Endothelial cell of umbilical vein (primary cell): ENCODE measurements at regions not wholly inside any gene's neighbourhood (a gene's known extent, or its start where the extent isn't known, plus 50 kb on each side); places are given as distances from the start of the nearest gene placed in this dataset.

Experiments
- BruUV-seq: library from RNA; stranded (reverse); fragments of 400-500 nt; replicated peaks from 2 replicates; lab custom pipeline; 2021; lab: Mats Ljungman, UMichigan
- CTCF ChIA-PET: fragments of 300-600, 350-600 bp; sonication (Branson Sonifier 250); formaldehyde crosslinking; loops from one replicate; lab custom pipeline; 2021; ENCODE audit warnings: antibody characterized with exemption, inconsistent platforms; lab: Charles Lee
- POLR2A ChIA-PET: fragments of 300-600, 350-600 bp; sonication (Branson Sonifier 250); formaldehyde crosslinking; loops from one replicate; lab custom pipeline; 2021; ENCODE audit warnings: antibody characterized with exemption, inconsistent platforms; lab: Charles Lee
- DNase-seq: peaks from one replicate; pipeline ENCODE4 v3.0.0-alpha.2; 2011; ENCODE audit warnings: low read depth, low spot score
- FAIRE-seq: peaks from 2 replicates; lab custom pipeline; 2011; peaks lifted over from hg19 to GRCh38; lab: Jason Lieb, UNC
- H2AFZ ChIP-seq: 2 replicates; pipeline ENCODE4 v1.6.0; 2012; ENCODE audit warnings: low read depth, low read length, control low read depth, inconsistent platforms
- H3K27ac ChIP-seq: 2 replicates; pipeline ENCODE4 v1.5.1; 2011; ENCODE audit warnings: low read depth, mild to moderate bottlenecking, control low read depth, low read length, moderate library complexity; ENCODE audit not compliant: insufficient read depth
- H3K27me3 ChIP-seq, 2 experiments: 2 replicates each; pipeline versions ENCODE4 v1.6.0 to v1.6.1; 2011; ENCODE audit warnings: low read length in 2 of 2, mixed read lengths in 1 of 2; ENCODE audit not compliant: control insufficient read depth in 2 of 2, insufficient read depth in 2 of 2
- H3K36me3 ChIP-seq, 2 experiments: 2 replicates in 1 of 2; 3 replicates in 1 of 2; pipeline ENCODE4 v1.5.1; 2011; ENCODE audit warnings: low read length in 2 of 2, mild to moderate bottlenecking in 1 of 2, moderate library complexity in 1 of 2; ENCODE audit not compliant: control insufficient read depth in 2 of 2, insufficient read depth in 2 of 2; ENCODE audit errors: extremely low read depth in 1 of 2
- H3K4me1 ChIP-seq: 3 replicates; pipeline ENCODE4 v1.5.1; 2011; ENCODE audit warnings: mild to moderate bottlenecking, low read length; ENCODE audit not compliant: control insufficient read depth, insufficient read depth; ENCODE audit errors: extremely low read depth
- H3K4me2 ChIP-seq: 2 replicates; pipeline ENCODE4 v1.6.1; 2011; ENCODE audit warnings: low read length, control low read depth, mixed read lengths; ENCODE audit not compliant: insufficient read depth
- H3K4me3 ChIP-seq, 3 experiments: fragments of 200-600 bp in 1 of 3; sonication (generic), shearing (Covaris generic) in 1 of 3; replicated peaks in 1 of 3; 2 replicates each; pipeline ENCODE4 v1.5.1; 2011 to 2016; ENCODE audit warnings: control low read depth in 3 of 3, low read length in 3 of 3, mild to moderate bottlenecking in 2 of 3, inconsistent platforms in 1 of 3, low read depth in 1 of 3, moderate library complexity in 1 of 3; ENCODE audit not compliant: insufficient read depth in 1 of 3
- H3K79me2 ChIP-seq: 2 replicates; pipeline ENCODE4 v1.6.0; 2012; ENCODE audit warnings: low read length, inconsistent platforms; ENCODE audit not compliant: control insufficient read depth, insufficient read depth
- H3K9ac ChIP-seq: replicated peaks from 2 replicates; pipeline ENCODE3; 2011; ENCODE audit warnings: low read length, control low read depth; ENCODE audit not compliant: insufficient read depth; ENCODE audit errors: extremely low read depth
- H3K9me1 ChIP-seq: replicated peaks from 3 replicates; pipeline ENCODE4 v1.6.0; 2011; ENCODE audit warnings: mild to moderate bottlenecking, low read length; ENCODE audit not compliant: control insufficient read depth, insufficient read depth; ENCODE audit errors: extremely low read depth
- H3K9me3 ChIP-seq: replicated peaks from 2 replicates; pipeline ENCODE4 v1.5.1; 2012; ENCODE audit warnings: low read length, inconsistent platforms; ENCODE audit not compliant: control insufficient read depth, insufficient read depth
- H4K20me1 ChIP-seq: replicated peaks from 2 replicates; pipeline ENCODE3; 2011; ENCODE audit warnings: mild to moderate bottlenecking, low read length; ENCODE audit not compliant: control insufficient read depth, insufficient read depth; ENCODE audit errors: extremely low read depth
- CTCF ChIP-seq, 2 donors: IDR thresholded peaks; 1 replicate in 1 of 2; 2 replicates in 1 of 2; pipeline ENCODE4 v1.5.1; 2011; ENCODE audit warnings: low read length in 2 of 2, mild to moderate bottlenecking in 2 of 2, moderate library complexity in 2 of 2, control low read depth in 1 of 2, inconsistent platforms in 1 of 2, low read depth in 1 of 2; ENCODE audit not compliant: insufficient read depth in 1 of 2; ENCODE audit errors: extremely low read depth in 1 of 2
- EZH2 ChIP-seq: IDR thresholded peaks from 2 replicates; pipeline ENCODE4 v1.6.1; 2012; ENCODE audit warnings: borderline replicate concordance, low read depth, mild to moderate bottlenecking, moderate library complexity, low read length, inconsistent platforms; ENCODE audit not compliant: severe bottlenecking
- FOS ChIP-seq: IDR thresholded peaks from 2 replicates; pipeline ENCODE4 v1.6.1; 2011; ENCODE audit warnings: mild to moderate bottlenecking, low read length, moderate library complexity, borderline replicate concordance; ENCODE audit not compliant: insufficient read depth
- GATA2 ChIP-seq: IDR thresholded peaks from 2 replicates; pipeline ENCODE4 v1.7.0; 2011; ENCODE audit warnings: low read depth, mild to moderate bottlenecking, moderate library complexity, mixed read lengths, low read length; ENCODE audit not compliant: insufficient read length, insufficient read depth
- JUN ChIP-seq: IDR thresholded peaks from 2 replicates; pipeline ENCODE4 v1.6.1; 2011; ENCODE audit warnings: borderline replicate concordance, low read depth; ENCODE audit not compliant: insufficient read length, insufficient read depth
- MAX ChIP-seq: IDR thresholded peaks from 2 replicates; pipeline ENCODE4 v1.6.1; 2011; ENCODE audit not compliant: insufficient read depth, insufficient read length
- MYC ChIP-seq: IDR thresholded peaks from one replicate; pipeline ENCODE4 v1.6.1; 2011; ENCODE audit warnings: mild to moderate bottlenecking, low read depth, low read length
- POLR2A ChIP-seq: IDR thresholded peaks from 2 replicates; pipeline ENCODE4 v1.6.1; 2012; ENCODE audit warnings: low read depth, mild to moderate bottlenecking, control low read depth, low read length
- POLR2AphosphoS5 ChIP-seq: IDR thresholded peaks from 2 replicates; pipeline ENCODE4 v1.6.1; 2012; ENCODE audit warnings: low read depth, mild to moderate bottlenecking, control low read depth, low read length, moderate library complexity; ENCODE audit not compliant: insufficient read depth
- dilution Hi-C: fragments of 300-500 bp; cut with MboI; formaldehyde crosslinking; loops from one replicate; pipeline ENCODE4 v1.15.0; 2019; ENCODE audit warnings: low sequenced_read_pairs; ENCODE audit not compliant: extremely low pct_ligation_motif_present
- intact Hi-C: fragments of 100-400 bp; cut with micrococcal nuclease; formaldehyde crosslinking; loops from one replicate; pipeline ENCODE4 v1.10.0; 2022

- no peak overlapping the region for H3K27ac ChIP-seq
- FAIRE-seq (no peak), DNase-seq (no peak)
- POLR2A ChIA-PET = no interaction called here
- no peak overlapping the region for H3K4me3 ChIP-seq
- no peak overlapping the region for H2AFZ ChIP-seq
- dilution Hi-C loops = no loop called here
- H3K27me3 ChIP-seq = no peaks in the 10 kb centered on the region
- H3K9me1 ChIP-seq = no peaks in the 10 kb centered on the region
- TF ChIP-seq GATA2 (no peak), MYC (no peak), EZH2 (no peak), JUN (no peak), CTCF (IDR thresholded peaks at IDR 0.05; ENCODE audit: extremely low read depth in 1 of 2, insufficient read depth in 1 of 2, low read depth in 1 of 2, low read length in 2 of 2) (no peak), POLR2A (no peak)
- H3K4me2 ChIP-seq = no peak overlapping the region
- intact Hi-C loops = no loop called here
- BruUV-seq = no TSS peak
- H3K79me2 ChIP-seq = no peaks in the 10 kb centered on the region
- CTCF ChIA-PET = no interaction called here
- H3K36me3 ChIP-seq = no peaks in the 10 kb centered on the region
- H3K9me3 ChIP-seq = no peaks in the 10 kb centered on the region
- H4K20me1 ChIP-seq = no peaks in the 10 kb centered on the region
- H3K4me1 ChIP-seq = no peaks in the 10 kb centered on the region
- no peak overlapping the region for H3K9ac ChIP-seq
Observed at GRCh38 chr6:140590641-140591040, 1216.2 kb upstream of the CITED2 start.

DNA sequence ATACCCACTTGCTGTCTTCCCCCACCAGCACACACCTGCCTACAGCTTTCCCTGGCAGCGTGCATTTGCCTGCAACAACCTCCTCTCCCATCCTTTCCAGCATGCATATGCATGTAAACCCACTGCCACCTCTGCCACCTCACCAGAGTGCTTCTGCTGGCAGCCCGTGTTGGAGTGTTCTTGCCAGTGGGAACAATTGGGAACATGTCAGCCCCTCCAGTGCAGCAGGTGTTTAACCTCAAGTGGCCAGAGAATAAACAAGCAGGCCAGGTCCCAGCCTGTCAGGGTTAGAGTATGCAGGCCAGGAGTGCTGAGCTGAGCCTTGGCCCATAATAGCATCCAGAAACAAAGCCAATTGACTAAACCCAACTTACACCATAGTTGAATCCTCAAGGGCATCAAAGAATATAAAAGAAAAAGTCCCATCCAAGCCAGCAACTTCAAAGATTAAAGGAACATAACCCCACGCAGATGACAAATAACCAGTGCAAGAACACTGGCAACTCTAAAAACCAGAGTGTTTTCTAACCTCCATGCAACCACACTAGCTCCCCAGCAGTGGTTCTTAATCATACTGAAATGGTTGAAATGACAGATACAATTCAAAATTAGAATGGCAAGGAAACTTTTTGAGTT lies 1212.1 kb upstream of the CITED2 start:
- Histone ChIP-seq H3K9me3 (no peaks in the 10 kb centered on the region), H2AFZ (no peak overlapping the region), H3K4me2 (no peak overlapping the region), H3K27ac (no peak overlapping the region), H3K36me3 (no peaks in the 10 kb centered on the region), H3K9ac (no peak overlapping the region), H3K27me3 (no peaks in the 10 kb centered on the region), H3K4me1 (no peaks in the 10 kb centered on the region), H3K9me1 (no peaks in the 10 kb centered on the region), H3K79me2 (no peaks in the 10 kb centered on the region), H3K4me3 (no peak overlapping the region), H4K20me1 (no peaks in the 10 kb centered on the region)
- BruUV-seq = no TSS peak
- dilution Hi-C loops (no loop called here), intact Hi-C loops (no loop called here)
- FAIRE-seq (no peak), DNase-seq (no peak)
- no peak for TF ChIP-seq MYC
- no peak for TF ChIP-seq FOS
- TF ChIP-seq MAX = no peak
- no peak for TF ChIP-seq EZH2
- no peak for TF ChIP-seq POLR2AphosphoS5
- no peak for TF ChIP-seq GATA2
- TF ChIP-seq CTCF (IDR thresholded peaks at IDR 0.05; ENCODE audit: extremely low read depth in 1 of 2, insufficient read depth in 1 of 2, low read depth in 1 of 2, low read length in 2 of 2) = no peak
- TF ChIP-seq POLR2A = no peak
- TF ChIP-seq JUN = no peak
- ChIA-PET CTCF (no interaction called here), POLR2A (no interaction called here)
